Stimulated activated effector memory CD8-positive, alpha-beta T cell treated with anti-CD3 and anti-CD28 coated beads, Interleukin-12 subunit alpha, Interleukin-12 subunit beta, amount 100 ng/mL, for 72 hours (primary cell): ENCODE measurements at regions not wholly inside any gene's neighbourhood (a gene's known extent, or its start where the extent isn't known, plus 50 kb on each side); places are given as distances from the start of the nearest gene placed in this dataset.

ENCODE experiments used
- ATAC-seq: fragments of 150-1000 bp; cut with Tn5 transposase; 2 replicates; pipeline ENCODE4 v1.10.0; 2021
- DNase-seq, 2 donors: peaks; one replicate each; pipeline ENCODE4 v3.0.0; 2021 to 2022; ENCODE audit warnings: low spot score in 2 of 2
- H3K27ac Mint-ChIP-seq: one replicate; pipeline ENCODE4 v1.8.0; 2022; ENCODE audit warnings: mild to moderate bottlenecking, mixed read lengths
- H3K36me3 Mint-ChIP-seq: one replicate; pipeline ENCODE4 v1.8.0; 2022; ENCODE audit warnings: mild to moderate bottlenecking, mixed read lengths
- H3K4me1 Mint-ChIP-seq: one replicate; pipeline ENCODE4 v1.8.0; 2022; ENCODE audit warnings: mixed read lengths
- H3K4me3 Mint-ChIP-seq: one replicate; pipeline ENCODE4 v1.8.0; 2022; ENCODE audit warnings: mild to moderate bottlenecking, mixed read lengths
- H3K9me3 Mint-ChIP-seq: one replicate; pipeline ENCODE4 v1.8.0; 2022; ENCODE audit warnings: mixed read lengths

GRCh38 chr1:193489191-193489590 lies 302.8 kb upstream of the B3GALT2 start:
- H3K36me3 Mint-ChIP-seq: peaks cover 3% of the 10 kb centered on the region
- ATAC-seq (no peak), DNase-seq (no peak)
- no peak overlapping the region for H3K4me3 Mint-ChIP-seq
- peaks cover 27% of the 10 kb centered on the region for H3K4me1 Mint-ChIP-seq
- peaks cover 4% of the 10 kb centered on the region for H3K9me3 Mint-ChIP-seq
- H3K27ac Mint-ChIP-seq: peak overlapping the region; percentile 75

DNA sequence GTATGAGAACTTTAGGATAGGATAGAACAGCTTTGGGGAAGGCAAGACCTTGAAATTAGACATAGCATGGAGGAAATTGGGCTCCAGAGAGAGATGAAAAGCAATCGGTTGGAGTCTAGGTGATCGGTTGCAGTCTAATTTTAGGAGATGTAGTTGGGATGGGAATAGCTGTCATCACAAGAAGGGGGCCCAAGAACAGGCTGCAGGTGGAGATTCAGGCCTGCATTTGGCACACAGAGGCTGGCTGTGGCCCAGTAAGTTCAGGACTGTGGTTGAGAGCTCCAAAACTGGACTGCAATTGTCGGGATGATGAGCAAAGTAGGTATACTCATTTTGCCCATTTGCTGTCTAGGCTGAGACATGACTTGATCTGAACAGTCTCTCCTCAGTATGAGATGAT lies 301.3 kb upstream of the B3GALT2 start:
- Mint-ChIP-seq H3K4me1 (peaks cover 27% of the 10 kb centered on the region), H3K36me3 (peaks cover 8% of the 10 kb centered on the region), H3K9me3 (peaks cover 4% of the 10 kb centered on the region), H3K27ac (peak overlapping the region; percentile 75), H3K4me3 (peak overlapping the region; percentile 35)
- ATAC-seq (peak; percentile 70), DNase-seq (no peak)

- no peak for DNase-seq
- Mint-ChIP-seq H3K27ac (peak overlapping the region; percentile 75), H3K36me3 (peaks cover 8% of the 10 kb centered on the region), H3K9me3 (peaks cover 4% of the 10 kb centered on the region), H3K4me1 (peaks cover 18% of the 10 kb centered on the region), H3K4me3 (peak overlapping the region; percentile 35)
- ATAC-seq: peak; percentile 55
Observed at GRCh38 chr1:193486671-193487229, 300.3 kb upstream of the B3GALT2 start.

- Mint-ChIP-seq H3K9me3 (peaks cover 6% of the 10 kb centered on the region), H3K36me3 (peaks cover 21% of the 10 kb centered on the region), H3K4me3 (peak overlapping the region; percentile 57), H3K27ac (peak overlapping the region; percentile 90), H3K4me1 (peaks cover 47% of the 10 kb centered on the region)
- ATAC-seq (no peak), DNase-seq (no peak)
Observed at GRCh38 chr1:193480755-193481154, 294.3 kb upstream of the B3GALT2 start.

- Mint-ChIP-seq H3K9me3 (peaks cover 7% of the 10 kb centered on the region), H3K27ac (peak overlapping the region; percentile 90), H3K36me3 (peaks cover 18% of the 10 kb centered on the region), H3K4me3 (peak overlapping the region; percentile 35), H3K4me1 (peaks cover 57% of the 10 kb centered on the region)
- DNase-seq (peak; percentile 30 to 82), ATAC-seq (peak; percentile 93)
Observed at GRCh38 chr1:193479187-193479586, 292.8 kb upstream of the B3GALT2 start.

DNA sequence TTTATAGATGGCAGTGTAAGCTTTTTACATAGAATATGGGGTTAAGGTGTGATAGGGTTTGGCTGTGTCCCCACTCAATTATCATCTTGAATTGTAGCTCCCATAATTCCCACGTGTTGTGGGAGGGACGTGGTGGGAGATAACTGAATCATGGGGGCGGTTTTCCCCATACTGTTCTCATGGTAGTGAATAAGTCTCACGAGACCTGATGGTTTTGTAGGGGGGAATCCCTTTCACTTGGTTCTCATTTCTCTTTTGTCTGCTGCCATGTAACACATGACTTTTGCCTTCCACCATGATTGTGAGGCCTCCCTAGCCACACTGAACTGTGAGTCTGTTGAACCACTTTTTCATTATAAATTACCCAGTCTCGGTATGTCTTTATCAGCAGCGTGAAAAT lies 290.3 kb upstream of the B3GALT2 start:
- Mint-ChIP-seq H3K9me3 (peaks cover 17% of the 10 kb centered on the region), H3K4me1 (peaks cover 76% of the 10 kb centered on the region), H3K36me3 (peaks cover 13% of the 10 kb centered on the region), H3K4me3 (peak overlapping the region; percentile 35), H3K27ac (peak overlapping the region; percentile 90)
- ATAC-seq (peak; percentile 24), DNase-seq (no peak)

DNA sequence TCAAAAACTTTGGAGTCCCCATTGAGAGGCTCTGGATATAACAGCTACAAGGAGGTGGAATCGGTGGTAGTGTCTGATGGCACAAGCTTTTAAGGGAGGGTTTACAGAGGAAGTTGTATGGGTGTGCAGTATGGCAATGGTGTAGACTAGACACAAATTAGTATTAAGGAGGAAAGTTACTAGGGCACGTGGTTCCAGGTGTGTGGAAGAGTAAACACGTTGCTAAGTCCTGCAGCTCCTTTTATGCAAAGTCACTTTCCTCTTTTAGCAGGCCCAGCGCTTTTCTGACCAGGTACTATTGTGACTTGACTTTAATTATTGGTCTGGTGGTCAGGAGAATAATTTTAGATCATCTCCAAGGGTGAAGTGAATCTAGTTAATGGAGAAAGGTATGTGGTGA lies 287.5 kb upstream of the B3GALT2 start:
- peaks cover 58% of the 10 kb centered on the region for H3K4me1 Mint-ChIP-seq
- DNase-seq (no peak), ATAC-seq (no peak)
- peak overlapping the region; percentile 6 for H3K27ac Mint-ChIP-seq
- peaks cover 6% of the 10 kb centered on the region for H3K36me3 Mint-ChIP-seq
- peaks cover 15% of the 10 kb centered on the region for H3K9me3 Mint-ChIP-seq
- no peak overlapping the region for H3K4me3 Mint-ChIP-seq

DNA sequence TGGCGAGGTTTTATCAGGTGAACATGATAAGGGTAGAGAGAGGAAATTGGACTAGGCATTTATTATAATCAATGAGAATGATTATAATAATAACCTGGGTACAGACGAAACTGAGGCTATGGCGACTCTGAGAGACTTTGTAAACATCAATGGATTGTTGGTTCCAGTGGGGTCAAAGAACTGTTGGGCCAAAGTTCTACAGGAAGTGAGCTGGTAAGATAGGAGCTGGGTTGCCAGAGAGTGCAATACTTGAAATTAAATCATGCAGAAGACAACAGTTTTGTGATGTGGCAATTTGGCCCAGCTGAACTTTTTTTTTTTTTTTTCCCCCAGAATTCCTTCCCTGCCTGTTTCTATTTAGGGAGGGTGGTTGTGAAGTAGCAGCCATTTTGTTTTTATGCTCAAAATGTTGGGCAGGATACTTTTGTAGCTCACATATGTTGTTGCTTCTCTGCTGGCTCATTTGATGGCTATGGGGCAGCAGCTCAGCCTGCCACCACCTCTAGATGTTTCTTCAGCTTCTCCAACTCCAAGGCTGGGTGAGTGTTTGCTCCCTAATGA lies 286.5 kb upstream of the B3GALT2 start:
- peaks cover 5% of the 10 kb centered on the region for H3K36me3 Mint-ChIP-seq
- no peak for DNase-seq
- H3K4me3 Mint-ChIP-seq: peak overlapping the region; percentile 17
- H3K9me3 Mint-ChIP-seq: peaks cover 15% of the 10 kb centered on the region
- H3K27ac Mint-ChIP-seq: peak overlapping the region; percentile 40
- peaks cover 50% of the 10 kb centered on the region for H3K4me1 Mint-ChIP-seq
- ATAC-seq: no peak

DNA sequence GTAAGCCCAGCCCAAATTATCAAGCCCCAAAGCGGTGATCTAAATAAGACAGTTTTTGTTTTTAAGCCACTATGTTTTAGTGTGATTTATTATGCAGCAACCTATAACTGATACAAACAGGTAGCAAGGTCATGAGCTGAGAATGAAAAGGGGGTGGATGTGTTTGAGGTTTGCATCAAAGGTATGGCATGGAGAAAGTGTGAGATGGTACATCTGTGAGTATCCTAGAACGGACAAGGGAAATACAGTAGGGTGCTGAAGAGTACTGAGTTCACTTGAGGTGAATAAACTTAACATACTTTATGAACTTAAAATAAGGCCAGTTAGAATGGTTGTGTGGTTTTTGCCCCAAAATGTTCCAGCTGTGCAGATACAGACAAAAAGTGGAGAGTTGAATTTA lies 286.0 kb upstream of the B3GALT2 start:
- peak overlapping the region; percentile 17 for H3K4me3 Mint-ChIP-seq
- ATAC-seq (peak; percentile 37), DNase-seq (no peak)
- peak overlapping the region; percentile 40 for H3K27ac Mint-ChIP-seq
- peaks cover 15% of the 10 kb centered on the region for H3K9me3 Mint-ChIP-seq
- peaks cover 5% of the 10 kb centered on the region for H3K36me3 Mint-ChIP-seq
- peaks cover 45% of the 10 kb centered on the region for H3K4me1 Mint-ChIP-seq

GRCh38 chr1:193471981-193472380 lies 285.6 kb upstream of the B3GALT2 start:
- Mint-ChIP-seq H3K4me3 (peak overlapping the region; percentile 17), H3K27ac (peak overlapping the region; percentile 40), H3K36me3 (peaks cover 5% of the 10 kb centered on the region), H3K9me3 (peaks cover 15% of the 10 kb centered on the region), H3K4me1 (peaks cover 43% of the 10 kb centered on the region)
- DNase-seq (no peak), ATAC-seq (peak; percentile 63)

- no peaks in the 10 kb centered on the region for H3K9me3 Mint-ChIP-seq
- peaks cover 9% of the 10 kb centered on the region for H3K36me3 Mint-ChIP-seq
- H3K4me3 Mint-ChIP-seq: peak overlapping the region; percentile 51
- DNase-seq (no peak), ATAC-seq (no peak)
- H3K27ac Mint-ChIP-seq: peak overlapping the region; percentile 91
- peaks cover 35% of the 10 kb centered on the region for H3K4me1 Mint-ChIP-seq
Observed at GRCh38 chr1:193463326-193463932, 277.0 kb upstream of the B3GALT2 start.

- Mint-ChIP-seq H3K4me1 (peaks cover 35% of the 10 kb centered on the region), H3K27ac (peak overlapping the region; percentile 91), H3K36me3 (peaks cover 12% of the 10 kb centered on the region), H3K9me3 (no peaks in the 10 kb centered on the region), H3K4me3 (peak overlapping the region; percentile 51)
- DNase-seq (no peak), ATAC-seq (no peak)
Observed at GRCh38 chr1:193462629-193463320, 276.4 kb upstream of the B3GALT2 start.

DNA sequence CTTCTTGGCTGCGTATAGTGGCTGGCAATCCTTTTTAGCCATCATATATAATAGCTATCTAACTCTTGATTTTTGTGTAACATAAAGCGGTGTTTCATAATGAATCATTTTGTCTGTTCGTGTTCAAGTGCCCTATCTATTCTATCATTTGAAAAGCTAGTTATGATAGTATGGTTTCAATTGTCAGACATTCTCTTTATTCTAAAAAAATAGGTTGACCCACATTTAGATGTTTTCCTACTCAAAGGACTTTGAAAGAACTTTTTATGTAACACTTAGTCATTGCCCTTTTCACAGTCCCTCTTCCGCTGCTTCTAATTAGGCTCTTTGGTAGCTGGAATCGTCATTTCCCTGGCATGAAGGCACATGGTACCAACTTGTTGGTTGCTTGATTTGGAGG lies 272.2 kb upstream of the B3GALT2 start:
- no peak for DNase-seq
- ATAC-seq: peak; percentile 89
- Mint-ChIP-seq H3K9me3 (no peaks in the 10 kb centered on the region), H3K4me3 (no peak overlapping the region), H3K27ac (no peak overlapping the region), H3K36me3 (peaks cover 12% of the 10 kb centered on the region), H3K4me1 (peaks cover 35% of the 10 kb centered on the region)

- Mint-ChIP-seq H3K9me3 (no peaks in the 10 kb centered on the region), H3K27ac (no peak overlapping the region), H3K36me3 (peaks cover 12% of the 10 kb centered on the region), H3K4me1 (peaks cover 26% of the 10 kb centered on the region), H3K4me3 (no peak overlapping the region)
- DNase-seq (no peak), ATAC-seq (peak; percentile 58)
Observed at GRCh38 chr1:193457676-193458075, 271.3 kb upstream of the B3GALT2 start.

GRCh38 chr1:193456811-193457280 lies 270.4 kb upstream of the B3GALT2 start:
- DNase-seq (no peak), ATAC-seq (peak; percentile 33)
- H3K36me3 Mint-ChIP-seq: peaks cover 12% of the 10 kb centered on the region
- peaks cover 24% of the 10 kb centered on the region for H3K4me1 Mint-ChIP-seq
- no peaks in the 10 kb centered on the region for H3K9me3 Mint-ChIP-seq
- H3K4me3 Mint-ChIP-seq: no peak overlapping the region
- no peak overlapping the region for H3K27ac Mint-ChIP-seq
